Epidermal melanocyte (primary cell): ENCODE measurements at regions not wholly inside any gene's neighbourhood (a gene's known extent, or its start where the extent isn't known, plus 50 kb on each side); places are given as distances from the start of the nearest gene placed in this dataset.
"Not testable (repeated sequence)": the region's sequence is repeated elsewhere in the genome, so short reads cannot be mapped to it uniquely, and the experiment has no call there.

Experiments used
- DNase-seq: peaks from one replicate; pipeline ENCODE4 v3.0.0; 2011; ENCODE audit warnings: low spot score; ENCODE audit not compliant: insufficient read length

DNA sequence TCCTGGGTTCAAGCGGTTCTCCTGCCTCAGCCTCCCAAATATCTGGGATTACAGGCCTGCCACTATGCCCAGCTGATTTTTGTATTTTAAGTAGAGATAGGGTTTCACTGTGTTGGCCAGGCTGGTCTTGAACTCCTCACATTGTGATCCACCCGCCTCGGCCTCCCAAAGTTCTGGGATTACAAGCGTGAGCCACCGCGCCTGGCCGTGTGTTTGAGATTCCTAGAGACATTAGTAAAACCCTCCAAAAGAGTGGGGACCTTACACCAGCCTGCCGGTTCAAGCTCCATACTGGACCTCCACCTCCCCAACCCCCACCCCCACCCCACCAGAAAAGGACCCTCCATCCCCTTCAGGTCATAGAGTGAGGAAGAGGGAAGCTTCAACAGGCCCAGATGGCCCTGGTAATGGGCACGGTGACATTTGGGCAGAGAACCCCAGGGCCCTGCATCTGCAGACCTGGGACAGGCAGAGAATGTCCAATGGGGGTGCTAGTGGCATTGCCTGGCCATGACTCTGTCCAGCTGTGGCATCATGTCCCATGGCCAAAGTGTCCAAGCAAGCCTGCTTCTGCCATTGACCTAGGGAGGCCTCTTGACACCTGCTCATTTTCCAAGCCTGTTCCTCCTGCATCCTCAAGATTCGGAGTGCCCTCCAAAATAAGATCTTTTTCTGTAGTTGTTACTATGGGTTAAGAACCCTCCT, 108.9 kb upstream of the KLF13 start:
- DNase-seq, result no peak

DNA sequence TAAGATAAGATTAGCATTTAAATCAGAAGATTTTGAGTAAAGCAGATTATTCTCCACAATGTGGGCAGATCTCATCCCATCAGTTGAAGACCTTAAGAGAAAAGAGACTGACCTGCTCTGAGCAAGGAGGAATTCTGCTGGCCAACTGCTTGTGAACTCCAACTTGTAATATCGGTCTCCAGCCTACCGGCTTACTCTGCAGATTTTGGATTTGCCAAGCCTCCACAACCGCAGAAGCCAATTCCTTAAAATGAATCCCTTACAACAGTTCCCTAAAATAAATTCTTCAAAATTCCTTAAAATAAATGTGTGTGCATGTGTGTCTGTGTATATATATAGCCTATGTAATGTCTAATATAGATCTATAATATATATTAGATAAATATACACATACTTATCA, 107.4 kb upstream of the KLF13 start:
- no peak for DNase-seq

- DNase-seq, result no peak
These were observed 104.6 kb upstream of the KLF13 start for GRCh38 chr15:31221936-31222515.

DNA sequence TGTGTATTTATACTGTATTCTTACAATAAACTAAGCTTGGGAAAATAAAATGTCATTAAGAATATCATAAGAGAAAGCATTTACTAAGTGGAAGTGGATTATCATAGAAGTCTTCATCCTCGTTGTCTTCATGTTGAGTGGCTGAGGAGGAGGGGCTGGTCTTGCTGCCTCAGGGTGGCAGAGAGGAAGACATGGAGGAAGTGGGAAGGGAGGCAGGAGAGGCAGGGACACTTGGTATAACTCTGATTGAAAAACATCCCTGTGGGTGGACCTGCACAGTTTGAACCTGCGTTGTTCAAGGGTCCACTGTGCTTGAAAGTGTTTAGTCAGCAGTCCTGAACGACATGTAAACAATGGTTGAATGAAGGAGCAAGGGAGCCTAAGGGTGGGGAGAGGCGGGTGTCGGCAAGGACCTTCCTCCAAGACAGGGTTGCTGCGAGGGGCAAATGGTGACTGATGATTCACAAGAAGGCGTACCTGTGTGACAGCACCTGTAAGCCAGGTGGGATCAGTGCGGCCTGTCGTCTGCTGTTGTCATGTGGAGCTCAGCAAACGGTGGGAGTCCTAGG, 103.8 kb upstream of the KLF13 start:
- DNase-seq, result no peak

GRCh38 chr15:31223478-31224350, 102.9 kb upstream of the KLF13 start:
- no peak for DNase-seq

- DNase-seq, result not testable (repeated sequence)
These were observed 102.0 kb upstream of the KLF13 start for GRCh38 chr15:31224661-31225060.

GRCh38 chr15:31225356-31225955, 101.2 kb upstream of the KLF13 start:
- DNase-seq, result no peak

- DNase-seq, result no peak
These were observed 100.6 kb upstream of the KLF13 start for GRCh38 chr15:31226021-31226420.

DNA sequence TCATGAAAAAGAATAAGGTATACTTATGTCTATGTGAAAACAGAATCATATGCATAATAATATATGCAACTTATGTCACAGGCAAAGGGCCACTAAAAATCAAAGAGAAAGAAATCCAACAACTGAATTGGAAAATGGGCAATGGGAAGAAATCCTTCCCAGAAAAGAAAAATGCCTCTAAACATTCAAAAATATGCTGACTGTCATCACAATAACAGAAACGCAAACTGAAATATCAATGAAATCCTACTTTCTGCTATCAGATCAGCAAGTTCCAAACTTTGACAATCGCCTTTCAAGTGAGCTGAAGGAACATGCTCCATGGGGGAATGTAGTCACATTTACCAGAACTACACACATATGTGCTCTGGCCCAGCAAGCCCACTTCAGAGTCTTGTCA, 99.4 kb upstream of the KLF13 start:
- DNase-seq, result no peak

DNA sequence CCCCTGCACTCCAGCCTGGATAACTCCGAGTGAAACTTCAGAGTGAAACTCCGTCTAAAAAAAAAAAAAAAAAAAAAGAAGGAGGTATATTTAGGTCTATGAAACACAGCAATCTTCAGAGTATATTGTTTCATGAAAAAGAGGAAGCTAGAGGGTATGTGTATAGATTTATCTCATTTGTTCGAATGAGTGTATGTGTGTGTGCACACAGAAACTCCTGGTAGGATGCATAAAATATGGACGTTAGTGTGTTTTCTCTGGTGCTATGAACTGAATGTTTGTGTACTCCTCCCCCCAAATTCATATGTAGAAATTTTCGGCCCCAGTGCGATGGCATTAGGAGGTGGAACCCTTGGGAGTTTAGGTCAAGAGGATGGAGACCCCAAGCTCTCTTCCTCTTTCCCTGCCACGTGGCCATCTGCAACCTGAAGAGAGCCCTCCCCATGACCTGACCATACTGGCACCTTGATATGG, 98.6 kb upstream of the KLF13 start:
- no peak for DNase-seq

DNA sequence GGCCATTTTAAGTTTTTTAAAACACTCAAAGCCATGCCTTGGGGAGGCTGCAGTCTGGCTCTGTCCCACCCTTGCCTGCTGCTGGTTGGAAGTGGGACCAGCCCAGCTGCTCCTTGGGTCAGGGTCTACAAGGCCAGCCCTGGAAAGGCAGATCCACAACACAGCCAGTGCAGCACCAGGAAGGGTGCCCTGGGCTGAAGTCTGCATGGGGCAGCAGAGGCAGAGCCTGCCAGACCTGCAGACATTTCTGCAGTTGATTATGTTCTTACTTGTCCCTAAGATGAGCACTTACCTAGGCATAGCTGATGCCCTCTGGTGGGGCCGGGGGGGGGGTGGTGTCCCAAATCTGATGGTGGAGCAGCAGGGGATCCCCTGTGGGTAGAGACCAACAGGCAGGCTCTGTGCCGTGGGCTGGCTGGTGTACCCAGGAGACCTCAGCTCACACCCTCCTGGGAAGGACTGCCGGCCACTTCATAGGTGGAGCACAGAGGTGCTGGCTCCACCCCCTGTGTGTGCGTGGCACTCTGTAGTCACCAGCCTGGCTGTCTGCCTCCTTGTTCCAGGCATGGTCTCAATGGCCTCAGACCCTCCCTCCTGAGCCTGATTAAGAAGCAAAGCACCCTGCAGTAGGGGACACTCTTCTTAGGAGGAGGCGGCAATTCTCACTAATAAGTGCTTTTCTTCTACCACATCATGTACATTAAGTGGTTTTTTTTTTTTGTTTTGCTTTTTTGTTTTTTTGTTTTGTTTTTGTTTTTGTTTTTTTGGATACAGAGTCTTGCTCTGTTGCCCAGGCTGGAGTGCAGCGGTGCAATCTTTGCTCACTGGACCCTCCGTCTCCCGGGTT, 97.4 kb upstream of the KLF13 start:
- DNase-seq, result no peak

- DNase-seq, result no peak
These were observed 95.8 kb upstream of the KLF13 start for GRCh38 chr15:31230630-31231485.

- no peak for DNase-seq
These were observed 91.8 kb upstream of the KLF13 start for GRCh38 chr15:31234815-31235214.

DNA sequence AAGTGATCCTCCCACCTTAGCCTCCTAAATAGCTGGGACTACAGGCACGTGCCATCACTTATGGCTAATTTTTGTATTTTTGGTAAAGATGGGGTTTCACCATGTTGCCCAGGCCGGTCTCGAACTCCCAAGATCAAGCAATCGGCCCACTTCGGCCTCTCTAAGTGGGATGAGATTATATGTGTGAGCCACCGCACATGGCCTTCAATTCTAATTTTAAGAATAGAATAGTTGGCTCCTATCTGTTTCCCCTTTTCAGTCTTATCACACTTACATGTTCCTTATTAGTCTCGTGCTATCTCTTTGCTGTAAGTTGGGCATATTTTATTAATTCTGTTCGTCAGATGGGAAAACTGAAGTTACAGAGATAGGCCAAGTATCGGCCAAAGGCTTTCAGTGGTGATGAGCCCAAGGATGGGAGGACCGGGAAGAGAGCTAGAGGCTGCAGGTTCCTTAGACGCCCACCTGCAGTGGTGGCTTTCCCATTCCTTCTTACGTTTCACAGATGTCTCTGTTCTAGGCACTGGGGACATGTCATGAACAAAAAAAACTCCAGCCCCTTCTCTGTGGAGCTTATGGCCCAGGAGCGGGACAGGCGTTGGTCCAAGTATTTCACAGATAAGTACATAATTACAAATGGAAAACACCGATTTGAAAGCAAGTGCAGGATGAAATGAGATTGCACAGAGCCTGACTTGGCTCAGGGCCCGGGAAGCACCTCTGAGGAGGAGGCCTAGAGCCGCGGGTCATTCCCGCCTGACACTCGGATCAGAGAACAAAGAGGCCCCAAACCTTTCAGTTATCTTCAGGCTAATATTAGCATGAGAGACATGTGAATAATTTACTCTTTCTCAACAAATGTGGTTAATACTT, 91.1 kb upstream of the KLF13 start:
- DNase-seq, result no peak

GRCh38 chr15:31236184-31237042, 90.2 kb upstream of the KLF13 start:
- DNase-seq, result peak; percentile 88

GRCh38 chr15:31237043-31237324, 89.7 kb upstream of the KLF13 start:
- DNase-seq, result no peak

- no peak for DNase-seq
These were observed 87.7 kb upstream of the KLF13 start for GRCh38 chr15:31238906-31239305.

DNA sequence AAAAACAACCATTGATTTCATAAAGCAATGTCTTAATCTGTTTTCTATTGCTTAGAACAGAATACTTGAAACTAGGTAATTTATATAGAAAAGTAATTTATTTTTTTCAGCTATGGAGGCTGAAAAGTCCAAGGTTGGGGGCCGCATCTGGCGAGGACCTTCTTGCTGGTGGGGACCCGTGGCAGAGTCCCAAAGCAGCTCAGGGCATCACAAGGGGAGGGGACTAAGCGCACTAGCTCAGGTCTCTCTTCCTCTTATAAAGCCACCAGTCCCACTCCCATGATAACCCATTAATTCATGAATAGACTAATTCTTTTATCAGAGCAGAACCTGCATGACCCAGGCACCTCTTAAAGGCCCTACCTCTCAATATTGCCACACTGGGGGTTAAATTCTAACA, 87.2 kb upstream of the KLF13 start:
- DNase-seq, result no peak
